GM12878 (cell line): ENCODE measurements at regions not wholly inside any gene's neighbourhood (a gene's known extent, or its start where the extent isn't known, plus 50 kb on each side); places are given as distances from the start of the nearest gene placed in this dataset.

ENCODE experiments used
- ATAC-seq: fragments of 200-7000 bp; cut with Tn5 transposase; 3 replicates; pipeline ENCODE4 v1.9.1; 2020; ENCODE audit warnings: mild to moderate bottlenecking, moderate library complexity
- BruUV-seq: library from RNA; stranded (reverse); fragments of 400-500 nt; replicated peaks from 2 replicates; lab custom pipeline; 2021; lab: Mats Ljungman, UMichigan
- CTCF ChIA-PET: fragments of 300-600 bp; sonication (Branson Sonifier 250); formaldehyde crosslinking; extraction: SDS; loops from one replicate; lab custom pipeline; 2021; ENCODE audit warnings: inconsistent platforms; lab: Yijun Ruan, JAX
- POLR2A ChIA-PET: fragments of 350-600 bp; formaldehyde crosslinking; extraction: SDS; loops from one replicate; lab custom pipeline; 2021; ENCODE audit warnings: inconsistent platforms; lab: Charles Lee
- RAD21 ChIA-PET: fragments of 300-600 bp; sonication (Branson Sonifier 250); formaldehyde crosslinking; loops from one replicate; lab custom pipeline; 2023; ENCODE audit warnings: antibody characterized with exemption; ENCODE audit not compliant: unreplicated experiment; lab: Charles Lee
- SMC1A ChIA-PET: fragments of 300-600 bp; sonication (Branson Sonifier 250); formaldehyde crosslinking; loops from one replicate; lab custom pipeline; 2023; ENCODE audit not compliant: unreplicated experiment, uncharacterized antibody; lab: Charles Lee
- DNase-seq: peaks from one replicate; pipeline ENCODE4 v3.0.0-alpha.2; 2011; ENCODE audit warnings: low read depth, low spot score
- FAIRE-seq: peaks from 3 replicates; lab custom pipeline; 2011; peaks lifted over from hg19 to GRCh38; lab: Jason Lieb, UNC
- H2AFZ ChIP-seq: 2 replicates; pipeline ENCODE4 v1.6.0; 2011; ENCODE audit warnings: low read depth, low read length, control low read depth; ENCODE audit not compliant: control insufficient read depth
- H3K27ac ChIP-seq: 2 replicates; pipeline ENCODE4 v1.5.1; 2011; ENCODE audit warnings: control low read depth; ENCODE audit not compliant: control insufficient read depth, insufficient read depth
- H3K27me3 ChIP-seq, 2 experiments: replicated peaks in 1 of 2; 2 replicates each; pipeline versions ENCODE4 v1.6.0 to v1.6.1; 2011; ENCODE audit warnings: low read length in 1 of 2; ENCODE audit not compliant: control insufficient read depth in 2 of 2, insufficient read depth in 2 of 2
- H3K36me3 ChIP-seq, 2 experiments: 2 replicates each; pipeline ENCODE4 v1.5.1; 2011; ENCODE audit warnings: low read length in 1 of 2; ENCODE audit not compliant: control insufficient read depth in 2 of 2, insufficient read depth in 2 of 2
- H3K4me1 ChIP-seq: 2 replicates; pipeline ENCODE4 v1.6.1; 2011; ENCODE audit warnings: mild to moderate bottlenecking, low read length, moderate library complexity, mixed read lengths; ENCODE audit not compliant: control insufficient read depth, insufficient read depth
- H3K4me2 ChIP-seq: 2 replicates; pipeline ENCODE4 v1.6.0; 2011; ENCODE audit warnings: control low read depth; ENCODE audit not compliant: control insufficient read depth, insufficient read depth
- H3K4me3 ChIP-seq: fragments of 200-600 bp; sonication (generic); 2 replicates; pipeline ENCODE4 v1.5.1; 2016
- H3K79me2 ChIP-seq: 2 replicates; pipeline ENCODE4 v1.6.0; 2011; ENCODE audit warnings: low read length; ENCODE audit not compliant: control insufficient read depth, insufficient read depth
- H3K9ac ChIP-seq: 2 replicates; pipeline ENCODE4 v1.8.0; 2011; ENCODE audit warnings: low read length, control low read depth, mixed read lengths; ENCODE audit not compliant: control insufficient read depth, insufficient read depth
- H3K9me3 ChIP-seq: replicated peaks from 3 replicates; pipeline ENCODE4 v1.5.1; 2011; ENCODE audit warnings: mild to moderate bottlenecking, low read length; ENCODE audit not compliant: control insufficient read depth, insufficient read depth
- H4K20me1 ChIP-seq: 2 replicates; pipeline ENCODE4 v1.6.0; 2011; ENCODE audit not compliant: control insufficient read depth, insufficient read depth
- CBX3 ChIP-seq: fragments of 200-600 bp; sonication (generic); IDR thresholded peaks from 2 replicates; pipeline ENCODE4 v1.6.1; 2016; ENCODE audit warnings: low read depth, borderline replicate concordance
- CHD2 ChIP-seq: IDR thresholded peaks from 2 replicates; pipeline ENCODE4 v1.6.1; 2011; ENCODE audit warnings: low read depth, low read length, improper control_type of control experiment, borderline replicate concordance
- CREM ChIP-seq: IDR thresholded peaks from 2 replicates; pipeline ENCODE4 v1.6.1; 2014; ENCODE audit warnings: antibody characterized with exemption, low read depth
- GATAD2B ChIP-seq: fragments of 450-650 bp; conservative IDR thresholded peaks from 2 replicates; pipeline ENCODE4 v1.6.1; 2017; ENCODE audit warnings: low read depth, mild to moderate bottlenecking, moderate library complexity
- HDAC2 ChIP-seq: fragments of 200-600 bp; sonication (generic); IDR thresholded peaks from 2 replicates; pipeline ENCODE4 v1.6.1; 2017
- NFYB ChIP-seq: IDR thresholded peaks from 2 replicates; pipeline ENCODE4 v1.6.1; 2011; ENCODE audit warnings: low read depth, mild to moderate bottlenecking, low read length, improper control_type of control experiment, moderate library complexity; ENCODE audit not compliant: insufficient read depth
- PAX5 ChIP-seq: IDR thresholded peaks from 2 replicates; pipeline ENCODE4 v1.6.1; 2011; ENCODE audit warnings: low read depth, low read length, borderline replicate concordance
- RAD51 ChIP-seq: fragments of 450-650 bp; IDR thresholded peaks from 2 replicates; pipeline ENCODE4 v1.6.1; 2016; ENCODE audit warnings: moderate library complexity, mild to moderate bottlenecking, inconsistent platforms
- ZBTB40 ChIP-seq: fragments of 450-650 bp; IDR thresholded peaks from 2 replicates; pipeline ENCODE4 v1.6.1; 2016; ENCODE audit warnings: mild to moderate bottlenecking, moderate library complexity, borderline replicate concordance
- ZNF24 ChIP-seq: fragments of 450-650 bp; IDR thresholded peaks from 2 replicates; pipeline ENCODE4 v1.6.1; 2017; ENCODE audit warnings: antibody characterized with exemption, mild to moderate bottlenecking
- WGBS: methylation state at CpG from one replicate; pipeline ENCODE4 v1.1.6; 2016; ENCODE audit warnings: low lambda C conversion rate; ENCODE audit not compliant: insufficient replicate concordance, insufficient coverage; ENCODE audit errors: missing lambda C conversion rate; 5-methylcytosine and 5-hydroxymethylcytosine counted together
- in situ Hi-C: fragments of 300-500 bp; cut with MboI; formaldehyde crosslinking; loops from 9 replicates; pipeline ENCODE4 v1.14.3; 2018; ENCODE audit warnings: mixed read lengths
- intact Hi-C: fragments of 100-400 bp; cut with micrococcal nuclease; formaldehyde crosslinking; loops from one replicate; pipeline ENCODE4 v1.14.2; 2022; ENCODE audit not compliant: unreplicated experiment

DNA sequence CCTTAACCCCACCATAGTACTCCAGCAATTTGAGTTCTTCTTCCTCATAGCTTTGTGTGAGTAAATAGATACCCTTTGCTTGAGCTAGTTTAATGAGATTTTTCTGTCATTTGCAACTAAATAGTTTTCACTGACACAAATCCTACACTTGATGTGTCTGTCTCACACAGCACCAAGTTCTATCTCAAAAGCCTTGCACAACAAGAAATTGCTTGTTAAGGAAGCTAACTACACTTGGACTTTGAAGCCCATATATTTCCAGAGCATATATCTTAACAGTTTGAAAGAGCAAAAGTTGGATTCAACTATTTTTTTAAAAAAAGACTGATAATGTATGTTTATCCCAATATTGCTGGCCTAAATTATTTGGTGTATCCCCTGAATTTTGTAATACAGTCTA, 459.2 kb downstream of the ACTL7B start (continued):
- TF ChIP-seq ZBTB40: no peak

- ChIA-PET RAD21 (no interaction called here), CTCF (no interaction called here), POLR2A (no interaction called here), SMC1A (no interaction called here)
- no peaks in the 10 kb centered on the region for H4K20me1 ChIP-seq
- in situ Hi-C loops (no loop called here), intact Hi-C loops (no loop called here)
- H3K4me2 ChIP-seq: no peak overlapping the region
- no peak overlapping the region for H2AFZ ChIP-seq
- no peaks in the 10 kb centered on the region for H3K9me3 ChIP-seq
- no TSS peak for BruUV-seq
- 49% methylated on average over 4 of the region's 4 CpGs for WGBS
- H3K27me3 ChIP-seq: no peaks in the 10 kb centered on the region
- TF ChIP-seq HDAC2 (no peak), ZNF24 (no peak), CREM (no peak), PAX5 (no peak), GATAD2B (no peak), CBX3 (no peak), NFYB (no peak), RAD51 (no peak), CHD2 (no peak)
- FAIRE-seq: no peak
- no peaks in the 10 kb centered on the region for H3K36me3 ChIP-seq
- no peaks in the 10 kb centered on the region for H3K79me2 ChIP-seq
- no peaks in the 10 kb centered on the region for H3K4me1 ChIP-seq
- ATAC-seq: no peak
- no peak overlapping the region for H3K4me3 ChIP-seq
- no peak overlapping the region for H3K27ac ChIP-seq
- no peak for DNase-seq
- H3K9ac ChIP-seq: no peak overlapping the region
Observed at GRCh38 chr9:108396193-108396592, 459.6 kb downstream of the ACTL7B start.
